Progenitor cell of endocrine pancreas (in vitro differentiated cells): ENCODE measurements at regions not wholly inside any gene's neighbourhood (a gene's known extent, or its start where the extent isn't known, plus 50 kb on each side); places are given as distances from the start of the nearest gene placed in this dataset.

ENCODE experiments used
- DNase-seq: peaks from one replicate; pipeline ENCODE4 v3.0.0; 2021; ENCODE audit warnings: low spot score; ENCODE audit not compliant: unreplicated experiment
- H3K27ac Mint-ChIP-seq: 2 replicates; pipeline ENCODE4 v1.8.0; 2021; ENCODE audit warnings: mild to moderate bottlenecking, moderate library complexity, mixed read lengths
- H3K27me3 Mint-ChIP-seq: 2 replicates; pipeline ENCODE4 v1.8.0; 2021; ENCODE audit warnings: mixed read lengths
- H3K36me3 Mint-ChIP-seq: 2 replicates; pipeline ENCODE4 v1.8.0; 2022; ENCODE audit warnings: mixed read lengths; ENCODE audit not compliant: insufficient read depth
- H3K4me1 Mint-ChIP-seq: 2 replicates; pipeline ENCODE4 v1.8.0; 2021; ENCODE audit warnings: low read depth, mixed read lengths
- H3K4me3 Mint-ChIP-seq: 2 replicates; pipeline ENCODE4 v1.8.0; 2021; ENCODE audit warnings: low read depth, mild to moderate bottlenecking, moderate library complexity, mixed read lengths
- H3K9me3 Mint-ChIP-seq: 2 replicates; pipeline ENCODE4 v1.8.0; 2021; ENCODE audit warnings: low read depth, mixed read lengths
- TF ChIP-seq, protein P1 (sequence below): fragments of 200-600 bp; sonication (generic); IDR thresholded peaks from one replicate; pipeline ENCODE4 v1.5.0; 2021; ENCODE audit warnings: antibody characterized with exemption, mild to moderate bottlenecking; ENCODE audit not compliant: unreplicated experiment

DNA sequence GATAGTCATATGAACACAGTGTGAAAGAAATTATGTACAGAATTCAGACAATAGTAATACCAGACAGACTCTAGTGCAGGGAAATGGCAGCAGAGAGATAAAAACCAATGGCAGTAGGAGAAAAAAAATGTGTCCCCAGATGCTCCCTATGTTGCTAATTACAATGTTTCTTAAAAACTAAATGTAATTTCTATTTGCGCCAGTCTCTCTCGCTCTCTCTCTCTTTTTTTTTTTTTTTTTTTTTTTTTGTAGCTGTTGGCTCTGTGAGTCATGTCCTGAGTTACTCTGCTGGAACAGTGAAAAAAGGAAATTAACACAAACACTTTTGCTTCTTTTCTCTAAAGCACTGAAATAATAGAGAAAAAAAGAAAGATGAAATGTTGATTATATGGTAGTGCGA lies 871.9 kb downstream of the GBE1 start:
- no peaks in the 10 kb centered on the region for H3K36me3 Mint-ChIP-seq
- H3K27ac Mint-ChIP-seq: no peak overlapping the region
- H3K4me1 Mint-ChIP-seq: peaks cover 7% of the 10 kb centered on the region
- H3K27me3 Mint-ChIP-seq: peaks cover 12% of the 10 kb centered on the region
- no peak for DNase-seq
- H3K4me3 Mint-ChIP-seq: no peak overlapping the region
- H3K9me3 Mint-ChIP-seq: peaks cover 4% of the 10 kb centered on the region
- TF ChIP-seq, protein P1, sequence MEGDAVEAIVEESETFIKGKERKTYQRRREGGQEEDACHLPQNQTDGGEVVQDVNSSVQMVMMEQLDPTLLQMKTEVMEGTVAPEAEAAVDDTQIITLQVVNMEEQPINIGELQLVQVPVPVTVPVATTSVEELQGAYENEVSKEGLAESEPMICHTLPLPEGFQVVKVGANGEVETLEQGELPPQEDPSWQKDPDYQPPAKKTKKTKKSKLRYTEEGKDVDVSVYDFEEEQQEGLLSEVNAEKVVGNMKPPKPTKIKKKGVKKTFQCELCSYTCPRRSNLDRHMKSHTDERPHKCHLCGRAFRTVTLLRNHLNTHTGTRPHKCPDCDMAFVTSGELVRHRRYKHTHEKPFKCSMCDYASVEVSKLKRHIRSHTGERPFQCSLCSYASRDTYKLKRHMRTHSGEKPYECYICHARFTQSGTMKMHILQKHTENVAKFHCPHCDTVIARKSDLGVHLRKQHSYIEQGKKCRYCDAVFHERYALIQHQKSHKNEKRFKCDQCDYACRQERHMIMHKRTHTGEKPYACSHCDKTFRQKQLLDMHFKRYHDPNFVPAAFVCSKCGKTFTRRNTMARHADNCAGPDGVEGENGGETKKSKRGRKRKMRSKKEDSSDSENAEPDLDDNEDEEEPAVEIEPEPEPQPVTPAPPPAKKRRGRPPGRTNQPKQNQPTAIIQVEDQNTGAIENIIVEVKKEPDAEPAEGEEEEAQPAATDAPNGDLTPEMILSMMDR: no peak

DNA sequence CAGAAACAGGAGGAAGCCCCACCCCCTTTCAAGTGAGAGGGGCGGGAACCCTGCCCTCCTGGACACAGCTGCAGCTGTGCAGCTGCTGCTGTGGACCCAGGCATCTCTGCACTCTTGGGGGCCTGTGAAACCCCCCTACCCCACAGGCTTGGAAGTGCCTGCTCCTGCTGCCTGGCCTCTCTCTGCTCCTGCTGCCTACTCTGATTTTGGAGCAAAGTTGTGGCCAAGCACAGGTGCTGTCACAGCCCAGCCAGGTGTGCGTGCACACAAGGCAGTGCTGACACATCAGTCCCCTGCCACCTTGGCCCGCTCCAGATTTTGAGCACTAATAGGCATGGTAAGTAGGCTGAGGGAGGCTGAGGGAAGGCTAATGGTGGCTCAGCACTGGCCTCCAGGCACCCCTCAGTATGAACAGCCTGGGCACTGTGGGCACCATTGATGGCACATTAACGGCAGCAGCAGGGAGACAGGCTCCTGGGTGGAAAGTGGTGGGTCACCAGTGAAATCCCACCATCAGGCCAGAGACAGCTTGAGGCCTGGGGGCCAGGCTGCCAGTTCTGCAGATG lies 890.9 kb downstream of the GBE1 start:
- TF ChIP-seq, protein P1: no peak
- no peak overlapping the region for H3K27ac Mint-ChIP-seq

DNA sequence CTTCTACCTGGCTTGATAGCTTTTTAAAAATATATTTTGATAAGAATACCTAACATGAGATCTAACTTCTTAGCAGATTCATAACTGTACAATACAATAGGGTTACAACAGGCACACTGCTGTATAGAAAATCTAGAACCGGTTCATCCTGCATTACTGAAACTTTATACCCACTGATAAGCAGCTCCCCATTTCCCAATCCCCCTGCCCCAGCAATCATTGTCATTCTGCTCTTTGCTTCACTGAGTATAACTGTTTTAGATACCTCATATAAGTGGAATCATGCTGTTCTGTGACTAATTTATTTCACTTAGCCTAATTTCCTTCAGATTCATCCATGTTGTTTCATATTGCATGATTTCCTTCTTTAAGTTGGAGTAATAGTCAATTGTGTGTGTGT lies 906.0 kb downstream of the GBE1 start:
- no peaks in the 10 kb centered on the region for H3K9me3 Mint-ChIP-seq
- peaks cover 2% of the 10 kb centered on the region for H3K4me1 Mint-ChIP-seq
- H3K4me3 Mint-ChIP-seq: no peak overlapping the region
- no peak for DNase-seq
- no peak overlapping the region for H3K27ac Mint-ChIP-seq
- TF ChIP-seq, protein P1: no peak
- H3K36me3 Mint-ChIP-seq: no peaks in the 10 kb centered on the region
- no peaks in the 10 kb centered on the region for H3K27me3 Mint-ChIP-seq

More for the DNA sequence above, 890.9 kb downstream of the GBE1 start:
- H3K27me3 Mint-ChIP-seq: no peaks in the 10 kb centered on the region
- no peak for DNase-seq
- no peak overlapping the region for H3K4me3 Mint-ChIP-seq
- peaks cover 8% of the 10 kb centered on the region for H3K9me3 Mint-ChIP-seq
- H3K36me3 Mint-ChIP-seq: no peaks in the 10 kb centered on the region
- H3K4me1 Mint-ChIP-seq: no peaks in the 10 kb centered on the region

DNA sequence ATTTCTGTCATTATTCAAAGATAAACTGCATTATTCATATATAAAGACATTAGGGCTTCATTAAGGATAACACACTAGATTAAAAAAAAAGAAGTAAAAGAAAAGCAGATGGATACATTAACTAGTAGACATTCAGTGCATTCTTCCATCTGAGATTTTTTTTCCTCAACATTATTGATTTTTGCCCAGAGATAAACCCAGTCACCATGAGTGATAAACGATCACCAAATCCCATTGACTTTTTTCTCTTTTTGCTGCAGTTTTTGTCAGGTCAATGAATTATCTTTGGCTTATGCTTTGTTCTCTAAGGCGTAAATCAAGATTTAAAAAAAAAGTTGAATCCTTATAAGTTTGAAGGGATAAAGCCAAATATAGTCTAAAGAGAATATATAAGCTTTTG lies 925.0 kb downstream of the GBE1 start:
- no peaks in the 10 kb centered on the region for H3K27me3 Mint-ChIP-seq
- TF ChIP-seq, protein P1: no peak
- H3K9me3 Mint-ChIP-seq: peaks cover 23% of the 10 kb centered on the region
- H3K4me3 Mint-ChIP-seq: no peak overlapping the region
- no peak overlapping the region for H3K27ac Mint-ChIP-seq
- H3K36me3 Mint-ChIP-seq: no peaks in the 10 kb centered on the region
- no peak for DNase-seq
- peaks cover 2% of the 10 kb centered on the region for H3K4me1 Mint-ChIP-seq

DNA sequence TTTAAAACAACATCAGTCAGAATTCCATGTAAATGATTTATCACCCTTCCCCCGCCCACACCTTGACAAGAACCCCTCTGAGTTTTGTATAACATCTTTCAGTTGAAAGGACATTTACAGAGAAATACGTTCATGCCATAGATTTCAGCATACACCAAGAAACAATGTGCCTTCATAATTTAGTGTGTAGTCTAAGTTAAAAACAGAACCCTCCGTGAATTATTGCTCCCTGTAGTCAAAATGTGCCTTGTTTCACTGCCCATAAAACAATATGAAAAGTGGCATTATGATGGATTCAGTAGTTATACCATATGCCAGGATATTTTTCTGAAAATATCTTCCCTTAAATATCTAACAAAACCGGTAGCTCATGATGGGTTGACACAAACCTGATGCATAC lies 953.9 kb downstream of the GBE1 start:
- no peaks in the 10 kb centered on the region for H3K36me3 Mint-ChIP-seq
- TF ChIP-seq, protein P1: no peak
- no peak for DNase-seq
- H3K27me3 Mint-ChIP-seq: no peaks in the 10 kb centered on the region
- H3K27ac Mint-ChIP-seq: no peak overlapping the region
- H3K4me1 Mint-ChIP-seq: no peaks in the 10 kb centered on the region
- H3K4me3 Mint-ChIP-seq: no peak overlapping the region
- H3K9me3 Mint-ChIP-seq: no peaks in the 10 kb centered on the region
